Endodermal cell (in vitro differentiated cells): ENCODE measurements at regions not wholly inside any gene's neighbourhood (a gene's known extent, or its start where the extent isn't known, plus 50 kb on each side); places are given as distances from the start of the nearest gene placed in this dataset.

ENCODE experiments used
- DNase-seq: peaks from one replicate; pipeline ENCODE4 v3.0.0-alpha.2; 2017
- H3K27ac ChIP-seq: 2 replicates; pipeline ENCODE4 v1.5.1; 2013; ENCODE audit warnings: mild to moderate bottlenecking, low read depth, low read length, moderate library complexity
- H3K27me3 ChIP-seq: 2 replicates; pipeline ENCODE4 v1.6.1; 2013; ENCODE audit warnings: mild to moderate bottlenecking, low read length, moderate library complexity; ENCODE audit not compliant: insufficient read depth, control insufficient read depth, poor library complexity, severe bottlenecking
- H3K36me3 ChIP-seq: 2 replicates; pipeline ENCODE4 v1.7.0; 2013; ENCODE audit warnings: mild to moderate bottlenecking, low read length, moderate library complexity; ENCODE audit not compliant: control insufficient read depth, insufficient read depth
- H3K4me1 ChIP-seq: one replicate; pipeline ENCODE4 v1.7.0; 2013; ENCODE audit warnings: low read length; ENCODE audit not compliant: control insufficient read depth, insufficient read depth
- H3K4me3 ChIP-seq: 2 replicates; pipeline ENCODE4 v1.5.1; 2013; ENCODE audit warnings: mild to moderate bottlenecking, low read length, moderate library complexity
- H3K9ac ChIP-seq: 2 replicates; pipeline ENCODE4 v1.6.1; 2013; ENCODE audit warnings: mild to moderate bottlenecking, low read length, moderate library complexity; ENCODE audit not compliant: poor library complexity, severe bottlenecking; ENCODE audit errors: extremely low read depth
- H3K9me3 ChIP-seq: 2 replicates; pipeline ENCODE4 v1.6.1; 2013; ENCODE audit warnings: mild to moderate bottlenecking, low read length, moderate library complexity; ENCODE audit not compliant: control insufficient read depth
- H3K27ac Mint-ChIP-seq: 2 replicates; pipeline ENCODE4 v1.8.0; 2020; ENCODE audit warnings: mixed read lengths
- H3K27me3 Mint-ChIP-seq: 2 replicates; pipeline ENCODE4 v1.8.0; 2021; ENCODE audit warnings: mild to moderate bottlenecking, mixed read lengths; ENCODE audit not compliant: insufficient read depth
- H3K36me3 Mint-ChIP-seq: 2 replicates; pipeline ENCODE4 v1.8.0; 2020; ENCODE audit warnings: low read depth, mixed read lengths
- H3K4me1 Mint-ChIP-seq: 2 replicates; pipeline ENCODE4 v1.8.0; 2020; ENCODE audit warnings: mixed read lengths
- H3K4me3 Mint-ChIP-seq: 2 replicates; pipeline ENCODE4 v1.8.0; 2020; ENCODE audit warnings: mild to moderate bottlenecking, moderate library complexity, mixed read lengths
- H3K9me3 Mint-ChIP-seq: 2 replicates; pipeline ENCODE4 v1.8.0; 2020; ENCODE audit warnings: mild to moderate bottlenecking, mixed read lengths
- WGBS, 2 experiments: methylation state at CpG; one replicate each; pipeline versions ENCODE4 v1.1.5 to v1.1.7; 2013; ENCODE audit warnings: missing lambda C conversion rate in 2 of 2, mixed read lengths in 1 of 2; ENCODE audit not compliant: insufficient coverage in 1 of 2, insufficient read length in 1 of 2; 5-methylcytosine and 5-hydroxymethylcytosine counted together
- TF ChIP-seq, protein P1 (sequence below): fragments of 200-600 bp; sonication (generic); conservative IDR thresholded peaks from 2 replicates; pipeline ENCODE4 v1.5.0; 2021; ENCODE audit warnings: antibody characterized with exemption, mild to moderate bottlenecking

DNA sequence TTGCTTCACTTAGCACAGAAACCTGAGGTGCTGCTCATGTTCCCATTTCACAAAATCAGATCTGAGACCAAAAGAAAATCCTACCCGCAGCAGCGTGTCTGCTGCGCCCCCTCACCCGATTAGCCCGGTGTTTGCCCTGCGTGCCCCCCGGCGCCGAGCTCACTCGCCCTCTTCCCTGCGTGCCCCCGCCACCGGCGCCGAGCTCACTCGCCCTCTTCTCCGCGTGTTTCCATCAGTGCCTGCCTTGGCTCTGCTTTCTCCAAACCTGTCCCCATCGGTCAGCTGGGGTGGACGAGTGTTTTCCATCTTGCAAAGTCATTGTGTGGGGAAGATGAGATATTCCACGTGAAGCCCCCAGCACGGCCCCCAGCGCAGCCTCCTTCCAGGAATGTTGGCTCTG is 225.3 kb upstream of the PITRM1 start:
- Mint-ChIP-seq H3K27ac (no peak overlapping the region), H3K36me3 (peaks cover 2% of the 10 kb centered on the region), H3K4me1 (peaks cover 15% of the 10 kb centered on the region), H3K9me3 (peaks cover 10% of the 10 kb centered on the region), H3K4me3 (no peak overlapping the region), H3K27me3 (no peaks in the 10 kb centered on the region)
- WGBS, 2 experiments: 90 to 91% methylated on average over 23 of the region's 23 CpGs
- no peak for DNase-seq
- Histone ChIP-seq H3K9ac (no peak overlapping the region), H3K27me3 (no peaks in the 10 kb centered on the region), H3K36me3 (no peaks in the 10 kb centered on the region), H3K27ac (no peak overlapping the region), H3K4me1 (no peaks in the 10 kb centered on the region), H3K9me3 (peaks cover 9% of the 10 kb centered on the region), H3K4me3 (no peak overlapping the region)
- TF ChIP-seq, protein P1, sequence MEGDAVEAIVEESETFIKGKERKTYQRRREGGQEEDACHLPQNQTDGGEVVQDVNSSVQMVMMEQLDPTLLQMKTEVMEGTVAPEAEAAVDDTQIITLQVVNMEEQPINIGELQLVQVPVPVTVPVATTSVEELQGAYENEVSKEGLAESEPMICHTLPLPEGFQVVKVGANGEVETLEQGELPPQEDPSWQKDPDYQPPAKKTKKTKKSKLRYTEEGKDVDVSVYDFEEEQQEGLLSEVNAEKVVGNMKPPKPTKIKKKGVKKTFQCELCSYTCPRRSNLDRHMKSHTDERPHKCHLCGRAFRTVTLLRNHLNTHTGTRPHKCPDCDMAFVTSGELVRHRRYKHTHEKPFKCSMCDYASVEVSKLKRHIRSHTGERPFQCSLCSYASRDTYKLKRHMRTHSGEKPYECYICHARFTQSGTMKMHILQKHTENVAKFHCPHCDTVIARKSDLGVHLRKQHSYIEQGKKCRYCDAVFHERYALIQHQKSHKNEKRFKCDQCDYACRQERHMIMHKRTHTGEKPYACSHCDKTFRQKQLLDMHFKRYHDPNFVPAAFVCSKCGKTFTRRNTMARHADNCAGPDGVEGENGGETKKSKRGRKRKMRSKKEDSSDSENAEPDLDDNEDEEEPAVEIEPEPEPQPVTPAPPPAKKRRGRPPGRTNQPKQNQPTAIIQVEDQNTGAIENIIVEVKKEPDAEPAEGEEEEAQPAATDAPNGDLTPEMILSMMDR: no peak

DNA sequence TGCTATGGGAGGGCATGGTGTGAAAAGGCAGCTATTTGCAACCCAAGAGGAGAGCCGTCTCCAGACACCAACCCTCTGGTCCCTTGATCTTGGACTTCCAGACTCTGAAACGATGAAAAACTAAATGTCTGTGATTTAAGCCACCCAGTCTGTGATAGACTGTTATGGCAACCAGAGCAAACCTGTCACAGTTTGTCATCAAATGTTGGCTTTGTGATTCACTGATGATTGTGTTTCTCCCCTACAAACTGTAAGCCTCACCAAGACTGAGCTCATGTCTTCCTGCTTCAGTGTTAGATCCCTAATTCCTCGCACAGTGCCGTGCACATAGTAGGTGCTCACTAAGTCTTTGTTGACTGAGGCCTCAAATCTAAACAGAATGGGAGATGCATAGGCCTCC is 224.6 kb upstream of the PITRM1 start:
- H3K36me3 ChIP-seq: no peaks in the 10 kb centered on the region
- H3K27me3 Mint-ChIP-seq: no peaks in the 10 kb centered on the region
- TF ChIP-seq, protein P1: no peak
- DNase-seq: no peak
- no peak overlapping the region for H3K4me3 ChIP-seq
- peaks cover 15% of the 10 kb centered on the region for H3K4me1 Mint-ChIP-seq
- H3K4me3 Mint-ChIP-seq: no peak overlapping the region
- no peak overlapping the region for H3K27ac ChIP-seq
- peaks cover 2% of the 10 kb centered on the region for H3K36me3 Mint-ChIP-seq
- peaks cover 10% of the 10 kb centered on the region for H3K9me3 Mint-ChIP-seq
- H3K9ac ChIP-seq: no peak overlapping the region
- H3K27me3 ChIP-seq: no peaks in the 10 kb centered on the region
- 82 to 92% methylated on average over 1 to 4 of the region's 4 CpGs for WGBS, 2 experiments
- no peak overlapping the region for H3K27ac Mint-ChIP-seq
- H3K9me3 ChIP-seq: peaks cover 9% of the 10 kb centered on the region
- no peaks in the 10 kb centered on the region for H3K4me1 ChIP-seq

DNA sequence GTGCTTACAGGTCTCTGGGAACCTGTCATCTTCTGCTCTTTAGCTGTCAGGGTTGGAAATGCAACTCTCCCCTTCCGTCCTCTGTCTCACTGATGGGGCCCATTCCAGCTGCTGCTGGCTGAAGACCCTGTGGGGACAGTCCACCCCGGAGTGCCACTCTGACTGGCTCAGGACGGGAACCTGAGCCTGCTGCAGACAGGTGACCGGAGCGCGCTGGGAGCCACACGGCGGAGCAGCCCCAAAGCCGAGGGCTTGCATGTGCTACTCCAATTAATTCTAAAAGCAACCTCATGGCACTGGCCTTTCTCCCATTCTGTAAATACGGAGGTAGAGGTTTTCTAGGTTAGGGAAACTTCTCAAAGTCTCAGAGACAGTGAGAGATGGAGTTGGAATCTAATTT is 223.5 kb upstream of the PITRM1 start:
- Histone ChIP-seq H3K9me3 (peaks cover 9% of the 10 kb centered on the region), H3K27me3 (no peaks in the 10 kb centered on the region), H3K36me3 (no peaks in the 10 kb centered on the region), H3K9ac (no peak overlapping the region), H3K4me1 (no peaks in the 10 kb centered on the region), H3K27ac (no peak overlapping the region), H3K4me3 (no peak overlapping the region)
- WGBS, 2 experiments: 92 to 93% methylated on average over 2 to 10 of the region's 10 CpGs
- TF ChIP-seq, protein P1: no peak
- Mint-ChIP-seq H3K4me3 (no peak overlapping the region), H3K4me1 (peaks cover 15% of the 10 kb centered on the region), H3K27me3 (no peaks in the 10 kb centered on the region), H3K9me3 (peaks cover 10% of the 10 kb centered on the region), H3K27ac (no peak overlapping the region), H3K36me3 (peaks cover 2% of the 10 kb centered on the region)
- no peak for DNase-seq
